ENCODE measurements at regions not wholly inside any gene's neighbourhood (a gene's known extent, or its start where the extent isn't known, plus 50 kb on each side); places are given as distances from the start of the nearest gene placed in this dataset.
"Not testable (repeated sequence)": the region's sequence is repeated elsewhere in the genome, so short reads cannot be mapped to it uniquely, and the experiment has no call there.

DNA sequence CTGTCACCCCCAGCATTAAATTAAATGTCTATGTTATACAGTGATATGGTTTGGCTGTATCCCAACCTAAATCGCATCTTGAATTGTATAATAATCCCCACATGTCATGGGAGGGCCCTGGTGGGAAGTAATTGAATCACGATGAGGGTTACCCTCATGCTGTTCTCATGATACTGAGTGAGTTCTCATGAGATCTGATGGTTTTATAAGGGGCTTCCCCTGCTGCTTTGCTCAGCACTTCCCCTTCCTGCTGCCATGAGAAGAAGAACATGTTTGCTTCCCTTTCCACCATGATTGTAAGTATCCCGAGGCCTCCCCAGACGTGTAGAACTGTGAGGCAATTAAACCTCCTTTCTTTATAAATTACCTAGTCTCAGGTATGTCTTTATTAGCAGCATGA, 445.7 kb downstream of the MRPL39 start:
- H3K4me1 Mint-ChIP-seq: peaks cover 9% of the 10 kb centered on the region
- Histone ChIP-seq H3K4me1 (ENCODE audit: control insufficient read depth in 2 of 2, insufficient read depth in 2 of 2, low read length in 2 of 2) (no peaks in the 10 kb centered on the region), H3K4me2 (replicated peaks; ENCODE audit: low read depth, low read length, poor library complexity, severe bottlenecking) (no peak overlapping the region), H3K27me3 (replicated peaks in 1 of 4; ENCODE audit: control extremely low read depth in 1 of 4, control insufficient read depth in 3 of 4, insufficient read depth in 4 of 4, low read length in 3 of 4) (no peaks in the 10 kb centered on the region), H3K36me3 (replicated peaks in 1 of 2; ENCODE audit: control extremely low read depth in 1 of 2, control insufficient read depth in 1 of 2, extremely low read depth in 1 of 2, insufficient read depth in 2 of 2, low read length in 1 of 2) (no peaks in the 10 kb centered on the region), H3K9ac (ENCODE audit: low read length) (no peak overlapping the region), H3K79me2 (ENCODE audit: control insufficient read depth, insufficient read depth, low read length) (no peaks in the 10 kb centered on the region), H3K4me3 (ENCODE audit: control extremely low read depth in 1 of 5, extremely low read depth in 1 of 5, insufficient read depth in 1 of 5, low read depth in 2 of 5, low read length in 4 of 5) (no peak overlapping the region), H4K20me1 (ENCODE audit: control insufficient read depth, insufficient read depth, low read length, poor library complexity, severe bottlenecking) (no peaks in the 10 kb centered on the region), H3K27ac (ENCODE audit: low read length in 2 of 2) (no peak overlapping the region), H3K9me3 (ENCODE audit: control extremely low read depth in 1 of 3, control insufficient read depth in 2 of 3, insufficient read depth in 1 of 3, low read length in 2 of 3) (peaks cover 5 to 12% (median 6%) of the 10 kb centered on the region in 3 donors), H2AFZ (ENCODE audit: insufficient read depth, low read depth, low read length, poor library complexity, severe bottlenecking) (no peak overlapping the region)
- ChIA-PET POLR2A (no interaction called here), CTCF (no interaction called here)
- no peak for DNase-seq
- no peak for ATAC-seq (ENCODE audit: low read depth)
- intact Hi-C loops (cut with micrococcal nuclease): no loop called here
- H3K4me3 Mint-ChIP-seq: no peak overlapping the region
- no peaks in the 10 kb centered on the region for H3K27me3 Mint-ChIP-seq
- no CpG with 5 or more reads among the region's 4 CpGs for WGBS (ENCODE audit: insufficient coverage)
- H3K27ac Mint-ChIP-seq: no peak overlapping the region
- no peak for TF ChIP-seq EZH2 (IDR thresholded peaks at IDR 0.05; ENCODE audit: borderline replicate concordance, insufficient read depth, low read depth, low read length, poor library complexity, severe bottlenecking)
- TF ChIP-seq, protein P1, sequence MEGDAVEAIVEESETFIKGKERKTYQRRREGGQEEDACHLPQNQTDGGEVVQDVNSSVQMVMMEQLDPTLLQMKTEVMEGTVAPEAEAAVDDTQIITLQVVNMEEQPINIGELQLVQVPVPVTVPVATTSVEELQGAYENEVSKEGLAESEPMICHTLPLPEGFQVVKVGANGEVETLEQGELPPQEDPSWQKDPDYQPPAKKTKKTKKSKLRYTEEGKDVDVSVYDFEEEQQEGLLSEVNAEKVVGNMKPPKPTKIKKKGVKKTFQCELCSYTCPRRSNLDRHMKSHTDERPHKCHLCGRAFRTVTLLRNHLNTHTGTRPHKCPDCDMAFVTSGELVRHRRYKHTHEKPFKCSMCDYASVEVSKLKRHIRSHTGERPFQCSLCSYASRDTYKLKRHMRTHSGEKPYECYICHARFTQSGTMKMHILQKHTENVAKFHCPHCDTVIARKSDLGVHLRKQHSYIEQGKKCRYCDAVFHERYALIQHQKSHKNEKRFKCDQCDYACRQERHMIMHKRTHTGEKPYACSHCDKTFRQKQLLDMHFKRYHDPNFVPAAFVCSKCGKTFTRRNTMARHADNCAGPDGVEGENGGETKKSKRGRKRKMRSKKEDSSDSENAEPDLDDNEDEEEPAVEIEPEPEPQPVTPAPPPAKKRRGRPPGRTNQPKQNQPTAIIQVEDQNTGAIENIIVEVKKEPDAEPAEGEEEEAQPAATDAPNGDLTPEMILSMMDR (IDR thresholded peaks at IDR 0.05): no peak
- peaks cover 11% of the 10 kb centered on the region for H3K9me3 Mint-ChIP-seq (ENCODE audit: insufficient read depth)

DNA sequence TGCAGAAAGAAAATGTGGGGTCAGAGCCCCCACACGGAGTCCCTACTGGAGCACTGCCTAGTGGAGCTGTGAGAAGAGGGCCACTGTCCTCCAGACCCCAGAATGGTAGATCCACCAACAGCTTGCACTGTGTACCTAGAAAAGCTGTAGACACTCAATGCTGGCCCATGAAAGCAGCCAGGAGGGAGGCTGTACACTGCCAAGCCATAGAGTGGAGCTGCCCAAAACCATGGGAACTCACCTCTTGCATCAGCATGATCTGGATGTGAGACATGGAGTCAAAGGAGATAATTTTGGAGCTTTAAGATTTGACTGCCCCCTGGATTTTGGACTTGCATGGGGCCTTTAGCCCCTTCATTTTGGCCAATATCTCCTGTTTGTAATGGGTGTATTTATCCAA, 452.3 kb downstream of the MRPL39 start:
- CTCF ChIA-PET; H3K79me2 ChIP-seq (ENCODE audit: control insufficient read depth, insufficient read depth, low read length); ATAC-seq (ENCODE audit: low read depth); POLR2A ChIA-PET; H3K27me3 ChIP-seq (replicated peaks in 1 of 4; ENCODE audit: control extremely low read depth in 1 of 4, control insufficient read depth in 3 of 4, insufficient read depth in 4 of 4, low read length in 3 of 4); H3K4me3 ChIP-seq (ENCODE audit: control extremely low read depth in 1 of 5, extremely low read depth in 1 of 5, insufficient read depth in 1 of 5, low read depth in 2 of 5, low read length in 4 of 5); H4K20me1 ChIP-seq (ENCODE audit: control insufficient read depth, insufficient read depth, low read length, poor library complexity, severe bottlenecking); intact Hi-C loops (cut with micrococcal nuclease); DNase-seq; H3K4me3 Mint-ChIP-seq; H3K9me3 Mint-ChIP-seq (ENCODE audit: insufficient read depth); H3K4me1 ChIP-seq (ENCODE audit: control insufficient read depth in 2 of 2, insufficient read depth in 2 of 2, low read length in 2 of 2); H3K9ac ChIP-seq (ENCODE audit: low read length); H2AFZ ChIP-seq (ENCODE audit: insufficient read depth, low read depth, low read length, poor library complexity, severe bottlenecking); H3K4me1 Mint-ChIP-seq; H3K27ac Mint-ChIP-seq; H3K4me2 ChIP-seq (replicated peaks; ENCODE audit: low read depth, low read length, poor library complexity, severe bottlenecking); H3K27me3 Mint-ChIP-seq; H3K27ac ChIP-seq (ENCODE audit: low read length in 2 of 2); H3K36me3 ChIP-seq (replicated peaks in 1 of 2; ENCODE audit: control extremely low read depth in 1 of 2, control insufficient read depth in 1 of 2, extremely low read depth in 1 of 2, insufficient read depth in 2 of 2, low read length in 1 of 2): not testable (repeated sequence)
- no CpG with 5 or more reads among the region's 1 CpG for WGBS (ENCODE audit: insufficient coverage)
- peaks cover 0 to 12% (median 5%) of the 10 kb centered on the region in 3 donors for H3K9me3 ChIP-seq (ENCODE audit: control extremely low read depth in 1 of 3, control insufficient read depth in 2 of 3, insufficient read depth in 1 of 3, low read length in 2 of 3)

Measured in B cell (primary cell).